ENCODE measurements at regions not wholly inside any gene's neighbourhood (a gene's known extent, or its start where the extent isn't known, plus 50 kb on each side); places are given as distances from the start of the nearest gene placed in this dataset.

DNA sequence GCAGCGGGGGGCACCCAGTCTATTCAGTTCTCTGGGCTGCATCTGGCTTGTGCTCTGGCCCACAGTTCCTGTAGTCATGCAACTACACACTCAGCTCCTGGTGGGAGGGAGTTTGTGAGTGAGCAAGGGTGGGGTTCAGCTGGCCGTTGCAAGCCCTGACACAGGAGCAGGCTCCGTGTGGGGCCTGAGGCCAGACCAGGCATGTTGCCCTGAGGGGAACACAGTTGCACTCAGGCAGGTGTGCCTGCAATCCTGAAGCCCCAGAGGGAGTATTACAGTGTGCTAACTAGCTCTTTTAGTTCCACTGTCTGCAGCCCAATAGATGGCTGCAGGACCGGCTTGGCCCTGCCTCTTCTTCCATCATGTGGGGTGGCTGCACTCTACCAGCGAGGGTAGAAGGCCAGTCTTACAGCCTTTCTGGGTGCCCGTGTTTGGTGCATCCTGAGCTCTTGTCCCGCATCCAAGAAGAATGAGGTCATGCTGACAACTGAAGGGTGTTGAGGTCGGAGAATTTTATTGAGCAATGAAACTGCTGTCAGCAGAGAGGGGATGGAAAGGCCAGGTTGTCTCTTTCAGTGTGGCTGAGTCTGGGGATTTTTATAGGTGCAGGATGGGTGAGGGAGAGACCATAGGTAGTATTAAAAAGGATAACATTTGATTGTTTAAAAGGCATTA, 49.9 kb upstream of the ELAC2 start:
- TF ChIP-seq, protein P1, sequence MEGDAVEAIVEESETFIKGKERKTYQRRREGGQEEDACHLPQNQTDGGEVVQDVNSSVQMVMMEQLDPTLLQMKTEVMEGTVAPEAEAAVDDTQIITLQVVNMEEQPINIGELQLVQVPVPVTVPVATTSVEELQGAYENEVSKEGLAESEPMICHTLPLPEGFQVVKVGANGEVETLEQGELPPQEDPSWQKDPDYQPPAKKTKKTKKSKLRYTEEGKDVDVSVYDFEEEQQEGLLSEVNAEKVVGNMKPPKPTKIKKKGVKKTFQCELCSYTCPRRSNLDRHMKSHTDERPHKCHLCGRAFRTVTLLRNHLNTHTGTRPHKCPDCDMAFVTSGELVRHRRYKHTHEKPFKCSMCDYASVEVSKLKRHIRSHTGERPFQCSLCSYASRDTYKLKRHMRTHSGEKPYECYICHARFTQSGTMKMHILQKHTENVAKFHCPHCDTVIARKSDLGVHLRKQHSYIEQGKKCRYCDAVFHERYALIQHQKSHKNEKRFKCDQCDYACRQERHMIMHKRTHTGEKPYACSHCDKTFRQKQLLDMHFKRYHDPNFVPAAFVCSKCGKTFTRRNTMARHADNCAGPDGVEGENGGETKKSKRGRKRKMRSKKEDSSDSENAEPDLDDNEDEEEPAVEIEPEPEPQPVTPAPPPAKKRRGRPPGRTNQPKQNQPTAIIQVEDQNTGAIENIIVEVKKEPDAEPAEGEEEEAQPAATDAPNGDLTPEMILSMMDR (IDR thresholded peaks at IDR 0.05) = no peak
- TF ChIP-seq POLR2A (IDR thresholded peaks at IDR 0.05) = no peak
